Skeletal muscle satellite cell (primary cell): ENCODE measurements at regions not wholly inside any gene's neighbourhood (a gene's known extent, or its start where the extent isn't known, plus 50 kb on each side); places are given as distances from the start of the nearest gene placed in this dataset.
"Not testable (repeated sequence)": the region's sequence is repeated elsewhere in the genome, so short reads cannot be mapped to it uniquely, and the experiment has no call there.

Experiments used
- H3K27me3 ChIP-seq: 2 replicates; pipeline ENCODE4 v1.7.0; 2013; ENCODE audit warnings: low read length; ENCODE audit not compliant: control insufficient read depth, insufficient read depth
- H3K36me3 ChIP-seq: 2 replicates; pipeline ENCODE4 v1.7.0; 2013; ENCODE audit warnings: mild to moderate bottlenecking, control low read depth, low read length; ENCODE audit not compliant: insufficient read depth
- H3K4me1 ChIP-seq: 2 replicates; pipeline ENCODE4 v1.7.0; 2013; ENCODE audit warnings: low read length; ENCODE audit not compliant: control insufficient read depth, insufficient read depth
- H3K4me2 ChIP-seq: 2 replicates; pipeline ENCODE4 v1.7.0; 2013; ENCODE audit warnings: mild to moderate bottlenecking, low read length
- H3K4me3 ChIP-seq: 2 replicates; pipeline ENCODE4 v1.7.0; 2013; ENCODE audit warnings: low read length
- H3K9ac ChIP-seq: 2 replicates; pipeline ENCODE4 v1.7.0; 2013; ENCODE audit warnings: mild to moderate bottlenecking, low read depth, low read length, moderate library complexity
- H3K9me3 ChIP-seq: replicated peaks from 2 replicates; pipeline ENCODE4 v1.7.0; 2013; ENCODE audit warnings: mild to moderate bottlenecking, control low read depth, low read length

DNA sequence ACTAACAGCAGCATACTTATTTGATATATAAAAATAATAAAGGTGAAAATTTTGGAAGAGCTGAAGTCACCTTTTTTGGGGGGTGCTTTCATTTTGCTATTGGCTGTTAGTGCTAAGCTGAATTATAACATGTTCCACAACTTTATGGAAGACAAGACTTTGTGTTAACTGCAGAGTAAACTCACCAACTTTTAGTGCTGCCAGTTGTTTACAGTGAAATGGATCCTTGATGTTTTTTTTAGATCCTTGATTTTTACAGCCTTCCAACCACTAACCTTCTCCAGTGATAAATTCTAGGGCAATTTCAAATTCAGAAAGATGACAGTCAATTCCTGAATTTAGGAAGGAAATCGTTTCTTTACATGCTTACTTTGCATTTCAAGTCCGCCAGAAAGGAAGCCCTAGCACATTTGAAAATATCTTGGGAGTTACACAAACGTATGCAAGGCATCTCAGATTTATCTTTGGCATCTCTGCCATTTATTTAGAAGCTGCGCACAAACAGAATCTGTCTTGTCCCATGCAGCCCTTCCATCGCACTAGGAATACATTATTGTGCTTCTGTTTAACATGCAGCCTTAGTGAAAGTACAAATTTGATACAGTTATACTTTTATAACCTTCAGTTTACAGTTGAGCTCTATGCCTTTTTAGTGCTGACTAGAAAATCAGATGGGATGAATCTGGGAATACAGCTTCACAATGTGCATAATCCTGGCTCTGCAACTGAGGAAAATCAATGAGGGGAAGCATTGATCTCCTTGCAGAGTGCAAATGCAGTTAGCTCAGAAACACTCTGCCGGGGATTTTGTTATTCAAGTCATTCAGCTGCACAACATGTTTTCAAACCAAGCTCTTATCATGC, 142.4 kb upstream of the ZNF608 start:
- Histone ChIP-seq H3K9ac (no peak overlapping the region), H3K36me3 (no peaks in the 10 kb centered on the region)

DNA sequence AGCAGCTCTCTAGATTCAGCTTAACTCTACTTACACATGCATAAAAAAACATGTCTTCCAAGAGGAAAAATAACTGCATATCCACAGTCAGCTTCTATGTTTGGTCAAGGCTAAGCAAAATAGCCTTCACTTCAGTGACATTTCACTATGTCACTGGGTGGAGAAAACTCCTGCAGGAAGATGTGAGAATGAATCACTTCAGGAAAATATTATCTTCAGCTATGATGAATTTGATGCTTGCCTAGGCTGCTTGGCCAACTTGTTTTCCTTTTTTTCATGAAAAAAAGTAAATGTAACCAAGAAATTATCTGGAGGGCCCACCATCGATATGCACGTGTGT, 143.0 kb upstream of the ZNF608 start:
- no peaks in the 10 kb centered on the region for H3K27me3 ChIP-seq
- no peak overlapping the region for H3K9ac ChIP-seq
- no peak overlapping the region for H3K4me3 ChIP-seq

More for the DNA sequence above, 142.4 kb upstream of the ZNF608 start:
- Histone ChIP-seq H3K4me3 (no peak overlapping the region), H3K4me1 (peaks cover 12% of the 10 kb centered on the region), H3K27me3 (no peaks in the 10 kb centered on the region), H3K4me2 (no peak overlapping the region), H3K9me3 (no peaks in the 10 kb centered on the region)

DNA sequence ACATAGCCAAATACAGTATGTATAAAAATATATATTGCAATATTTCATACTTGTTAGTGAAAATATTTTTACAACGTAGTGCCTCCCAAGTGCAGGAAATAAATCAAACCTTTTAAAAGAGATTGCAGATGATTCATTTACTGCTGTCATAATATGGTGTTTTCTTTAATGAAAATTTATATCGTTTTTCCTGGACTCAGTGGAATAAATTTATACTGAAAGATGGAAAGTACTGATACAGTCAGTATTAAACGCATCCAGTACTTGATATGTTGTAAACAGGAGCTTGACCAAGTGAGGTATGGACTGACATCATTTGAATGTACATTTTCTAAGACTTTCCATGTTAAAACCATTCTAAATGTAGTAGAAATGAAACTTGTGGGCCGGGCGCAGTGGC, 143.4 kb upstream of the ZNF608 start:
- Histone ChIP-seq H3K9me3 (no peaks in the 10 kb centered on the region), H3K9ac (no peak overlapping the region), H3K36me3 (no peaks in the 10 kb centered on the region), H3K4me2 (peak overlapping the region; percentile 13), H3K4me3 (no peak overlapping the region), H3K4me1 (peaks cover 12% of the 10 kb centered on the region), H3K27me3 (no peaks in the 10 kb centered on the region)

More for the DNA sequence above, 143.0 kb upstream of the ZNF608 start:
- Histone ChIP-seq H3K4me1 (peaks cover 12% of the 10 kb centered on the region), H3K9me3 (no peaks in the 10 kb centered on the region), H3K4me2 (peak overlapping the region; percentile 13), H3K36me3 (no peaks in the 10 kb centered on the region)

DNA sequence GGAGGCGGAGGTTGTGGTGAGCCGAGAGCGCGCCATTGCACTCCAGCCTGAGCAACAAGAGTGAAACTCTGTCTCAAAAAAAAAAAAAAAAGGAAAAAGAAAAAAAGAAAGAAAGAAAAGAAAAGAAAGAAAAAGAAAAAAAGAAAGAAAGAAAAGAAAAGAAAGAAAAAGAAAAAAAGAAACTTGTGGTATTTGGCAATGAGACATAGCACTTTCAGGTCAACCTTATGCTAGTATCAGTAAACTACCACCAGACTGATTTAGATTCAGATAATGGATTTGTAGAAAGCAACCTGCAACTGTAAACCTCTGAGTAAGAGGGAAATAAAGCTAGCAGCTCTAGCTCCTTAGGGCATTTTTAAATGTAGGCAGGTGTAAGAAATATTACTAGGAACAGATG, 144.0 kb upstream of the ZNF608 start:
- not testable (repeated sequence) for H3K9ac ChIP-seq, H3K4me2 ChIP-seq, H3K27me3 ChIP-seq

DNA sequence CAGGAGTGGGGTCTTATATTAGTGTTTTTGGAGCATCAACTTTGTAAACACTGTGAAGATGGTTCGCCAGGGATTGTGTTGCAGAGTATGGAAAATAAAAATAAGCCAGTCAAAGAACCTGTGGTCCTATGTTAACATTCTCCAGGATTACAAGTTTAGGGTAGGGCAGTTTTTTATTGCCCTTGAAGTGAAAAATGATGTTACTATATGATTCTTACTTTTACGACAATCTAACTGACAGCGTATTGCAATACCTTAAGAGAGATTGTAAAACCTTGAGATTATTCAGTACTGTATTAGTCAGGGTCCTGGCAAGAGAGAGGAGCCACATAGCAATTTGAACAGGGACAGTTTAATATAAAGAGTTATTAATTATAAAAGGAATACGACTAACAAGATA, 144.7 kb upstream of the ZNF608 start:
- no peaks in the 10 kb centered on the region for H3K36me3 ChIP-seq
- H3K4me1 ChIP-seq: peaks cover 12% of the 10 kb centered on the region
- H3K9ac ChIP-seq: no peak overlapping the region
- H3K9me3 ChIP-seq: no peaks in the 10 kb centered on the region
- H3K27me3 ChIP-seq: no peaks in the 10 kb centered on the region
- H3K4me2 ChIP-seq: no peak overlapping the region
- H3K4me3 ChIP-seq: no peak overlapping the region

More for the DNA sequence above, 144.0 kb upstream of the ZNF608 start:
- H3K4me3 ChIP-seq, H3K36me3 ChIP-seq, H3K9me3 ChIP-seq: not testable (repeated sequence)
- H3K4me1 ChIP-seq: peaks cover 12% of the 10 kb centered on the region

DNA sequence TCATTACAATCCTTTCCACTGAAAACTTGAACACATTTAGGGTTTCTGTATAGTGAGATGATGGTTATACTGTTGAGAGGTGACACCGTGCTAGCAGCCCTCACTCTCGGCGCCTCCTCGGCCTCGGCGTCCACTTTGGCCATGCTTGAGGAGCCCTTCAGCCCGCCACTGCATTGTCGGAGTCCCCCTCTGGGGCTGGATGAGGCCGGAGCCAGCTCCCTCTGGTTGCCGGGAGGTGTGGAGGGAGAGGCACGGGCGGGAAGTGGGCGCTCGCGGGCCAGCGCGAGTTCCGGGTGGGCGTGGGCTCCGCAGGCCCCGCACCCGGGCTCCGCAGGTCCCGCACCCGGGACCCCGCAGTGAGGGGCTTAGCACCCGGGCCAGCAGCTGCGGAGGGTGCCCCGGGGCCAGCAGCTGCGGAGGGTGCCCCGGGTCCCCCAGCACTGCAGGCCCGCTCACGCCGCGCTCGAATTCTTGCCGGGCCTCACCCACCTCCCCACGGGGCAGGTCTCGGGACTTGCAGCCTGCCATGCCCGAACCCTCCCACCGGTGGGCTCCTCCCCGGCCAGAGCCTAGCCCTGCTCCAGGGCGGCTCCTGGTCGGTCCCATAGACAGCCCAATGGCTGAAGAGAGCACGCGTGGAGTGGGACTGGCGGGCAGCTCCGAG, 145.9 kb upstream of the ZNF608 start:
- peaks cover 12% of the 10 kb centered on the region for H3K4me1 ChIP-seq
- no peaks in the 10 kb centered on the region for H3K36me3 ChIP-seq
- H3K27me3 ChIP-seq: no peaks in the 10 kb centered on the region
- H3K9me3 ChIP-seq: no peaks in the 10 kb centered on the region
- H3K4me3 ChIP-seq: no peak overlapping the region
- no peak overlapping the region for H3K9ac ChIP-seq
- no peak overlapping the region for H3K4me2 ChIP-seq

DNA sequence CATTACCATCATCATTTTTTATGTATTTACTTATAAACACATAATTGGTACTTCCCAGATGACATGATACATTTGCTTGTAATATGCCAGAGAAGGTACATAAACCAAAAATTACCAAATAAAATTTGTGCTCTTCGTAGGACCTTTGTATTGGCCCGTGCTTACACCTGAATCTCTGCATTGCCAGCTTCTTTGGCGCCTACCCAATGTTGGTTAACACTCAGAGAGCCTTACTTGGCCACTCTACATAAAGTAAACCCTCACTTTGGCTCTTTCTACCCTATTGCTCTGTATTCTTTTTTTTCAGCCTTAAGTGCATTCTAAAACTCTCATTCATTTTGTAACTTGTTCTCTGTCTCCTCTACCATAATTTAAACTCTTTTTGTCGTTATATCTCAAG, 148.1 kb upstream of the ZNF608 start:
- H3K4me1 ChIP-seq: peaks cover 5% of the 10 kb centered on the region
- H3K9me3 ChIP-seq: no peaks in the 10 kb centered on the region
- no peak overlapping the region for H3K4me2 ChIP-seq
- H3K4me3 ChIP-seq: no peak overlapping the region
- H3K27me3 ChIP-seq: no peaks in the 10 kb centered on the region
- no peaks in the 10 kb centered on the region for H3K36me3 ChIP-seq
- H3K9ac ChIP-seq: no peak overlapping the region

DNA sequence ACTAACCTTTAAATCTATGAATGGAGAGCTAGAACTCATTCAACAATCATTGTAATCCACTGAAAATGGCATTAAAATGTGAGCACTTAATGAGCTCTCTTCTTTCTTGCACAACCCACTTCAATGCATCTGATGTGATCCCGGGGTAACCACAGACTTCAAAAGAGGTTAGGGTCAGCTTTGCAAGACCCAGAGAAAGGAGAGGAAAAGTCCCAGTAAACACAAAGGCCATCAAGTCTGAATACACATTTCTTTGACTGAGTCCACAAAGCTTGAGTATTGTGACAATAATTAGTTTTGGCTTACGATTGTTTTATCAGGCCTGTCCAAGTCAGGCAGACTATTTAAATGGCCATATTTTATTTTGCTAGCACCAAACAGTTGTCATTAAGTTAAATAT, 148.8 kb upstream of the ZNF608 start:
- H3K4me3 ChIP-seq: no peak overlapping the region
- no peaks in the 10 kb centered on the region for H3K4me1 ChIP-seq
- H3K27me3 ChIP-seq: no peaks in the 10 kb centered on the region
- no peak overlapping the region for H3K4me2 ChIP-seq
- H3K9ac ChIP-seq: no peak overlapping the region
- no peaks in the 10 kb centered on the region for H3K36me3 ChIP-seq
- no peaks in the 10 kb centered on the region for H3K9me3 ChIP-seq

DNA sequence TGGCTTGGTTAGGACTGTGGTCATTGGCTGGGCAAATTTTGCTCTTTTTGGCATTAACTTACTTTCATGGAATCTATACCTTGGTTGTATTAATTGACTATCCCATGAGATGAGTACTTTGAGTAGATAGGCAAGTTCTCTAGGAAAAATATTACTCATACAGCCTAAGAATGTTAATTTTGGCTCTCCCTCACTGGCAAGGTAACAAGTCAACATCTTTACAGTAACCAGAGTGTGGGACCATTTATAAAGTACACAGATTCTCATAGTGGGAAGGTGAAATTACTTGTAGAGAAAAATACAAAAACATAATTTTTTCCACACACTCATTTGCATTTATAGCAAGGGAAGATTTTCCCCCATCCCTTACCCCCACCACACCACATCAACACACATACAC, 154.6 kb upstream of the ZNF608 start:
- Histone ChIP-seq H3K27me3 (no peaks in the 10 kb centered on the region), H3K4me2 (no peak overlapping the region), H3K9me3 (no peaks in the 10 kb centered on the region), H3K36me3 (no peaks in the 10 kb centered on the region), H3K9ac (no peak overlapping the region), H3K4me3 (no peak overlapping the region), H3K4me1 (peaks cover 3% of the 10 kb centered on the region)

DNA sequence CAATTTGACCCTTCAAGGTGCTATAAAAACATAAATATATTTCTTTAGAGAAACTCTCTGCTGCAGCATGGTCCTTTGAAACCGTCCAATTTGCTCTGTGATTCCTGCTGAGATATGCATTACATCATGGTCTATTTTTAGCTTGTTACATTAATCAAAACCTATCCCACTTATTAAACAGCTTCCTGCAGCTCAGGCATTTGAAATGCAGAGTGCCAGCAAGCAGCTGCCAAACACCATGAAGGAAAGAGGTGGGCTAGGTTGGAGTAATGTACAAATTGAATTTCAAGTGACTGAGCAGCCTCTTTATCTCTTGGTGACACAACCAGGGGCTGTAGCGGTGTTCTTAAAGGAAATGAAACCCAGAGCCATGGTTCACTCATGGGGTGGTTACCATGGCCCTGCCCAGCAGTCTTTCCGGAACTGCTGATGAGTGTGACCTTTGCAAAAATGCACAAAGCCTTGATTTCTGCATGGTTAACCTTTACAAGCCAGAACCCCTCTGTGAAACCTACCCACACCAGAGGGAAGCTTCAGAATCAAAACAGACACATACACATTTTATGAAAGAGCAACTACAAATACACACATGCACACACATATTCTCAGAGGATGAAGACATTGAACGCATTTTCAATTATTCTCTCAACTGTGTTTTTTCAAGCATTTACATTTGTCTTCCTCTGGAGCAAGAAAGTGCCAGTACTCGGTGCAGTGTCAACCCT, 155.8 kb upstream of the ZNF608 start:
- Histone ChIP-seq H3K4me2 (no peak overlapping the region), H3K9ac (no peak overlapping the region)

DNA sequence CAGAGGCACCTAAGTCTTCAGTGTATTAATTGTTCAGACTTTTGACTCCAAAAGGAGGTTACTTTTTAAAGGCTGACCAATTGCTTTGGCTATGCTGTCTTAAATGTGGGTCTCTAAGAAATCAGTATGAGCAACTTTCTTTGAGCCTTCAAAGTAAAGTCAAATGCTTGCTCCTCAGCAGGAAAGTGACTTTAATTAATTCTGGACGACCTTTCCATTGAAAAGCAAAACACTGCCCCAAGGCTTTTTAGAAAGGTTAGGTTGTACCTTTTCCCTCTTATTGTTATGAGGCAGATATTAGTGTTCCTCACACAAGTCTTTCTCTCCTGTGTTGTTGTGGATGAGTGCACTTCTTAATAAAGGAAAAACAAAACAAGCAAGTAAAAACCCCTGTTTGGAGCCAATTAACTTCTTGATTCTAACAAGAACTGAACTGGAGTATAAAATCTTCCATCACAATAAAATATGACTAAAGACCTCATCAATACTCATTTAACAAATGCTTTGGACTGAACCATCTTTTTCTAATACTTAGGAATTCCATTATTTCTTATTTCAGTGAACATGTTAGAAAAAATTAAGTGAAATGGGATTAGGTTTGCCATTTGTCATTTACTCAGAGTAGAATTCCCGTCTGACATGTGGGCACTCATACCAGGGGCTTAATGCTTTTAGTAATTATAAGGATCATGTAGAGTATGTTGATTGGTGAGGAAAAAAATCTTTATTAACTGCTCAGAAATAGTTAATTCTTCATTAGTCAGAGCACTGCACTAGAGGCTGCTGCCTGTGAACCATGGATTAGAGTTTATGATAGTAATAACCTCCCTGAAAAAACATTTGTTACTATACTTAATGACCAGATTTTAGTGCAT, 159.1 kb upstream of the ZNF608 start:
- Histone ChIP-seq H3K4me3 (no peak overlapping the region), H3K9me3 (no peaks in the 10 kb centered on the region), H3K36me3 (no peaks in the 10 kb centered on the region), H3K9ac (no peak overlapping the region), H3K27me3 (no peaks in the 10 kb centered on the region), H3K4me1 (peaks cover 15% of the 10 kb centered on the region), H3K4me2 (no peak overlapping the region)

More for the DNA sequence above, 155.8 kb upstream of the ZNF608 start:
- H3K9me3 ChIP-seq: no peaks in the 10 kb centered on the region
- peaks cover 14% of the 10 kb centered on the region for H3K4me1 ChIP-seq
- no peaks in the 10 kb centered on the region for H3K27me3 ChIP-seq
- no peak overlapping the region for H3K4me3 ChIP-seq
- no peaks in the 10 kb centered on the region for H3K36me3 ChIP-seq
